ENCODE measurements at regions not wholly inside any gene's neighbourhood (a gene's known extent, or its start where the extent isn't known, plus 50 kb on each side); places are given as distances from the start of the nearest gene placed in this dataset.

GRCh38 chr12:114096461-114096860 lies 130.3 kb upstream of the RBM19 start:
- TF ChIP-seq POLR2A (IDR thresholded peaks at IDR 0.05) (no peak), CTCF (IDR thresholded peaks at IDR 0.05) (no peak)

Data from lower leg skin (tissue), 3 donors.